GM12892 (cell line): ENCODE measurements at regions not wholly inside any gene's neighbourhood (a gene's known extent, or its start where the extent isn't known, plus 50 kb on each side); places are given as distances from the start of the nearest gene placed in this dataset.

Experiments used
- POLR2A ChIP-seq: IDR thresholded peaks from 2 replicates; pipeline ENCODE4 v1.6.1; 2011; ENCODE audit warnings: low read depth, low read length, control low read depth
- TAF1 ChIP-seq: IDR thresholded peaks from 2 replicates; pipeline ENCODE4 v1.6.1; 2011; ENCODE audit warnings: low read depth, mild to moderate bottlenecking, control low read depth, low read length, borderline replicate concordance

- no peak for TF ChIP-seq TAF1
- TF ChIP-seq POLR2A: no peak
Measured at GRCh38 chr5:175810457-175810856, 60.9 kb upstream of the CPLX2 start.
